HG02610 (cell line): ENCODE measurements at regions not wholly inside any gene's neighbourhood (a gene's known extent, or its start where the extent isn't known, plus 50 kb on each side); places are given as distances from the start of the nearest gene placed in this dataset.

Source experiments
- ATAC-seq: cut with Tn5 transposase; IDR thresholded peaks from one replicate; pipeline ENCODE4 v1.9.1; 2021; ENCODE audit warnings: mild to moderate bottlenecking, moderate library complexity; ENCODE audit not compliant: unreplicated experiment

GRCh38 chr14:56870336-56870735, 60.1 kb upstream of the OTX2 start:
- no peak for ATAC-seq

DNA sequence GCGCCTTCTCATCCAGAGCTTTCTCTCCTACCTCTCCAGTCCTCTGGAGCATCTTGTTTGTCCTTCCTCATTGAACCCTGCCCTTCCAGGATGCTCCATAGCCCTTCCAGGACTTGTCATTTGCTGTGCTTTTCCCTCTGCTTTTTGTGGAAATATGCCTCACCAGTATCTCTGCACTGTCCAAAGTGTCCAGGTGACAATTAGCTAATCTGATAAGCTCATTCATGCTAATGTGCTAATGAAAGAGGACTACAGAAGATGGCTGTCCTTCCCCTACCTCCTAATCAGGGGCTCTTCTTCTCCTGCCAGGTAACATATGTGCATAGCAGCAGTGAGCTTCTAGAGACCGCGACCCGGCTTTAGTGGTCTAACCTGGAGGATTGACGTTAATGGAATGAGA, 58.4 kb upstream of the OTX2 start:
- no peak for ATAC-seq

GRCh38 chr14:56862836-56863235, 52.6 kb upstream of the OTX2 start:
- ATAC-seq = no peak

DNA sequence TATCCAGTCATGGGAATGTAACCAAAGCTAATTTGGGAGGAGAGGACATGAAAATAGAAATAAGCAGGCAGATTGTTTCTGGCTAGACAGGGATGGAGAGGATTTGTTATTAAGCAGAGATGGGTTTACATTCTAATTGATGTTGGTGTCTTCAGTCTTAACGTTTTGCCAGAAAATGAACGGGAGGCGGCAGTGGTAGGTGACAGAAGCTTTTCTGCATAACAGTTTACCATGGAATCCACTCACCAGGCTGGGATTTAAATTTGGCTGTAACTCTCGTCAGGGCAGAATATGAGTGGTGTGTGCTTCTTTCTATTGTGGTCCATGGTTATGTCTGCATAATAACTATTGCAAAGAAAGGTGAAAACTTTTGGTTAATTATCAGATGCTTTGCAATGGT, 50.2 kb upstream of the OTX2 start:
- ATAC-seq = no peak
